ENCODE measurements at regions not wholly inside any gene's neighbourhood (a gene's known extent, or its start where the extent isn't known, plus 50 kb on each side); places are given as distances from the start of the nearest gene placed in this dataset.

GRCh38 chr5:73375191-73375545, 73.4 kb downstream of the FOXD1 start:
- no peak overlapping the region for H3K4me3 Mint-ChIP-seq (ENCODE audit: low read depth)
- no peaks in the 10 kb centered on the region for H3K9me3 Mint-ChIP-seq (ENCODE audit: low read depth)
- H3K27ac Mint-ChIP-seq = no peak overlapping the region
- peaks cover 8% of the 10 kb centered on the region for H3K4me1 Mint-ChIP-seq (ENCODE audit: low read depth)
- TF ChIP-seq CTCF (IDR thresholded peaks at IDR 0.05; ENCODE audit: unreplicated experiment) = no peak
- no peak for DNase-seq (ENCODE audit: low spot score, unreplicated experiment)
- peaks cover 22% of the 10 kb centered on the region for H3K27me3 Mint-ChIP-seq
- no peaks in the 10 kb centered on the region for H3K36me3 Mint-ChIP-seq (ENCODE audit: insufficient read depth)

DNA sequence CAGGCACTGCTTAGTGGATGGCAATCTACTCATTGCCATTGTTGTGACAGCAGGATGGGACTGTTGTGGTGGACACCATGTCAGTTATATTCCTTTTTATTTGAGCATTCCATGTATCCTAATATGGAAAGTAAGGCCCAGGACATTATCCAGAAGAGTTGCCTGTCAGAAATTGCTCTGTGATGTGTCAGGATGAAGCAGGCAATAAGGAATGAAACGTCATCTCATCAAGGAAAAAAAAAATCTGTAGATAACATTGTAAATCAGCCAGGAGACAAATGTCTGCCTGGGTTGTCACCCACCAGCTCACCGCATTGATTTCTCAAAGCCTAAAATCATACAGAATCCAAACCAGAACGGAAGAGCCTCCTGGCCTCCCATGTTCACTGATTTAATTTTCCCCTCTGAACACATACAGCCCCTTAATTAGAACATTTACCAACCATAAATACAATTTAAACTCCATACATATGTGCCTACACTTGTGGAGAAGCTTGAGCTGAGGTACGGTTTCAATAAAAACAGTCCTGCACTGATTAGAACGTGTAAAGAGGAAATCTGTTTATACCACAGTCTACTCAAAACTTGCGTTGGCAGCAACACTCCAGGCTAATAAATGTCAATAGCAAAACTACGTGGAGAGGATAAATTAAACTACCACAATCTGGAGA, 73.9 kb downstream of the FOXD1 start:
- H3K36me3 Mint-ChIP-seq (ENCODE audit: insufficient read depth) = no peaks in the 10 kb centered on the region
- no peaks in the 10 kb centered on the region for H3K9me3 Mint-ChIP-seq (ENCODE audit: low read depth)
- DNase-seq (ENCODE audit: low spot score, unreplicated experiment) = no peak
- H3K4me3 Mint-ChIP-seq (ENCODE audit: low read depth) = no peak overlapping the region
- no peak overlapping the region for H3K27ac Mint-ChIP-seq
- TF ChIP-seq CTCF (IDR thresholded peaks at IDR 0.05; ENCODE audit: unreplicated experiment) = no peak
- peaks cover 8% of the 10 kb centered on the region for H3K4me1 Mint-ChIP-seq (ENCODE audit: low read depth)
- peaks cover 22% of the 10 kb centered on the region for H3K27me3 Mint-ChIP-seq

DNA sequence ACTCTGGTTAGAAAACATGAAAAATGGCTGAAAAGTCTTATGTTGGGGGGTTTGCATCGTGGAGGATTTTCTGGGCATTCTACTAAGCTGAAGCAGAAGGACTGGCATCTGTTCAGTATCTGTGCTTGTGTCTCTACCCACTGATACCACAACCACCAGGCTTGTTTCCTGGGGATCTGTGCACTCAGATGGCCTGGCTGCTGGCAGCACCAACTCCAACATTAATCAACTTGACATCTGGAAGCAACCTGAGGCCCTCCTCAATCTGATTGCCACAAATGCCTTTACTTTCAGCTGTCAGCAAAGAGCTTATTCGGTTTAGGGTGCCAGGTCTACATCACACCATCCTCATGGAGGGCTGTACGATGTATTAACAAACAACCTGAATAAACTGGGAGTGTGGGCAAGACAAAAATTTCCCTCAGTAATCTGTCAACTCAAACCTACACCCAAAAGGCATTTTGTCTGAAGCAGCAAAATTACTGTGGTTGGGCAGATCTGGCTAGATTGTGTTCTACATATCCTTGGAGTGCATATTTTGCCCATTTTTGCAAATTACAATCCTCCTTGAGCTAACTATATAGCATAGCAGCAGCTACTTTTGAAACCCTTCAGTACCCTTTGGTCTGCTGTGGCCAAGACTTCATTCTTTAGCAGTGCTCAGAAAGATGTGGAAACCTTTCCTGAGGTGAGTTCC, 74.6 kb downstream of the FOXD1 start:
- Mint-ChIP-seq H3K9me3 (ENCODE audit: low read depth) (no peaks in the 10 kb centered on the region), H3K27ac (no peak overlapping the region), H3K4me3 (ENCODE audit: low read depth) (no peak overlapping the region), H3K4me1 (ENCODE audit: low read depth) (peaks cover 8% of the 10 kb centered on the region), H3K36me3 (ENCODE audit: insufficient read depth) (no peaks in the 10 kb centered on the region), H3K27me3 (peaks cover 19% of the 10 kb centered on the region)
- TF ChIP-seq CTCF (IDR thresholded peaks at IDR 0.05; ENCODE audit: unreplicated experiment) = no peak
- DNase-seq (ENCODE audit: low spot score, unreplicated experiment) = no peak

DNA sequence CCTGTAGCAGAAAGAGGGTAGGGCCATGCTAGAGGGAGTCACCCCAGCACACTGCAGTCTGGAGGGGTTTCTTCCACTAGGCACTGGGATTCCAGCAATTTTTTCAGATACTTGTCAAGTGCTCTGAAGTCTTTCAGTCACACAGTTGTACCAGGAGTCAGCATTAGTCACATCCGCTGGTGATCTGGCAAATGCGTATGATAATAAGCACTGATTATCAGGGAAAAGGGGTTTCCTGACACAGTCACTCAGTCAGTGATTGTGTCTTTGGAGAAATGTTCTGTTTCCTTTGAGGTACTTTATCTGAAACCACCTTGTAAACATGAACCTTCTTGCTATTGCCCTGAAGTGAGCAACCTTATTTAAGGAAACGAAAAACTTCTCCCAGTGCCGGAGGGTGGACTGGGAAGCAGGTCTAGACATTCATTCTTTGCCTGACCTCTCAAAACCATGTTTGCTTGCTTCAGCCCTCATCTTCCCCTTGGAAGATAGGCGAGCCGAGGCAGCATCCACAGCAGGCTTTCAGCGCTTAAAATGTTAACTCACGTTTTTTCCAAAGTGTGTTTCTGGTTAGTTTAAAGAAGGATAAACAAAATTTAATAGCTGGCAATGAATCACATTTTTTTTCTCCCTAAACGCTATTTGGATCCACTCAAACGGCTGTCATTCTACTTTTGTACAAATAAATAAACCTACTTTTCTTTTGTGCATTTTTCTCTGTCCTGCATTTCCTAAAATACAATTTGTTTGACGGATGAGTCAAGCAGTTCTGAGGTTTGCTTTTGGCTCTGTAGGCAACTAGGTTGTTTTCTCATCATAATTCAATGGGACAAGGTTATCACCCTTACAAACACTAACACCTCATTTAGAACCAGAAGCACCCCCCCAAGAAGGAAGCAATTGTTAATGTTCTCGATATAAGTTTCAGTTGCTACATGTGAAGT, 77.7 kb downstream of the FOXD1 start:
- DNase-seq (ENCODE audit: low spot score, unreplicated experiment) = no peak
- Mint-ChIP-seq H3K4me3 (ENCODE audit: low read depth) (no peak overlapping the region), H3K4me1 (ENCODE audit: low read depth) (peaks cover 8% of the 10 kb centered on the region), H3K9me3 (ENCODE audit: low read depth) (no peaks in the 10 kb centered on the region), H3K27me3 (peaks cover 15% of the 10 kb centered on the region), H3K36me3 (ENCODE audit: insufficient read depth) (no peaks in the 10 kb centered on the region), H3K27ac (no peak overlapping the region)
- TF ChIP-seq CTCF (IDR thresholded peaks at IDR 0.05; ENCODE audit: unreplicated experiment) = no peak

DNA sequence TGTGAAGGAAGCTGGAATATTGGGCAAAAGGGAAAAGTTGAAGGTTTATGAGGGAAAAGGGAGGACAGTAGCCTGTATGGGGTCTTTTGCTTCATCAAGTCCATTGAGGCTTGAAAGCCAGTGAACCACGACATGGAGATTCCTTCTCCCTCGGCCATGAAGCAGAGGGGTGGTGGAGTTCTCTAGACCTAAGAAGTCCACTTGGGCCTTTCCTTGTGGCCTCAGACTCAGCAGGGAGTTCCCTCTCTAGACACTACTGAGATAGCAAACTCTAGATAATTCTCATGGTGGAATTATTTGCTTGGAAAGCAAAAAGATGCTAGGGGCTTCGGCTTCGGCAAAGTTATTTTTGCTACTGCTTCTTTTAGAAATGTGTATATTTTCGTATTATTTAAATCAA, 78.5 kb downstream of the FOXD1 start:
- Mint-ChIP-seq H3K4me1 (ENCODE audit: low read depth) (peaks cover 8% of the 10 kb centered on the region), H3K36me3 (ENCODE audit: insufficient read depth) (no peaks in the 10 kb centered on the region), H3K27me3 (peaks cover 13% of the 10 kb centered on the region), H3K9me3 (ENCODE audit: low read depth) (no peaks in the 10 kb centered on the region), H3K27ac (no peak overlapping the region), H3K4me3 (ENCODE audit: low read depth) (no peak overlapping the region)
- TF ChIP-seq CTCF (IDR thresholded peaks at IDR 0.05; ENCODE audit: unreplicated experiment) = no peak
- DNase-seq (ENCODE audit: low spot score, unreplicated experiment) = no peak

Measured in progenitor cell of endocrine pancreas (in vitro differentiated cells).